HCT116 (cell line): ENCODE measurements at regions not wholly inside any gene's neighbourhood (a gene's known extent, or its start where the extent isn't known, plus 50 kb on each side); places are given as distances from the start of the nearest gene placed in this dataset.

ENCODE experiments used
- ATAC-seq: fragments of 200-7000 bp; cut with Tn5 transposase; 2 replicates; pipeline ENCODE4 v1.9.1; 2020; ENCODE audit warnings: mild to moderate bottlenecking, moderate library complexity
- BruUV-seq: library from RNA; stranded (reverse); fragments of 400-500 nt; replicated peaks from 2 replicates; lab custom pipeline; 2021; lab: Mats Ljungman, UMichigan
- CTCF ChIA-PET: fragments of 300-600 bp; sonication (Branson Sonifier 250); formaldehyde crosslinking; loops from one replicate; lab custom pipeline; 2021; ENCODE audit warnings: antibody characterized with exemption; lab: Charles Lee
- POLR2A ChIA-PET: fragments of 300-600, 350-600 bp; sonication (Branson Sonifier 250); formaldehyde crosslinking; loops from one replicate; lab custom pipeline; 2021; ENCODE audit warnings: antibody characterized with exemption; lab: Charles Lee
- RAD21 ChIA-PET, 2 experiments: fragments of 300-600 bp; sonication (Branson Sonifier 250); formaldehyde crosslinking; loops; one replicate each; lab custom pipeline; 2023; ENCODE audit warnings: low total read pairs in 2 of 2; ENCODE audit not compliant: uncharacterized antibody in 2 of 2, unreplicated experiment in 2 of 2, low non-redundant PET in 1 of 2; lab: Charles Lee
- DNase-seq: peaks from one replicate; pipeline ENCODE4 v3.0.0-alpha.2; 2010; ENCODE audit warnings: low read depth, low spot score
- H2AFZ ChIP-seq: fragments of 200-600 bp; shearing (Covaris generic), sonication (generic); 2 replicates; pipeline ENCODE4 v1.6.1; 2017; ENCODE audit warnings: low read depth, mixed run types, mixed read lengths, antibody characterized with exemption, low read length; ENCODE audit not compliant: poor library complexity, severe bottlenecking
- H3K27ac ChIP-seq: 2 replicates; pipeline ENCODE4 v1.5.1; 2012; ENCODE audit warnings: low read depth, low read length
- H3K27me3 ChIP-seq: fragments of 200-600 bp; sonication (generic); 2 replicates; pipeline ENCODE4 v1.6.1; 2016; ENCODE audit warnings: mixed run types, low read length, mixed read lengths; ENCODE audit not compliant: insufficient read depth
- H3K36me3 ChIP-seq, 2 experiments: fragments of 200-500 bp in 1 of 2; fragments of 200-600 bp in 1 of 2; sonication (Bioruptor generic) in 1 of 2; sonication (generic) in 1 of 2; 2 replicates each; pipeline versions ENCODE4 v1.5.1 to v1.6.1; 2014 to 2016; ENCODE audit warnings: low read length in 2 of 2, inconsistent platforms in 1 of 2, mixed read lengths in 1 of 2, mixed run types in 1 of 2; ENCODE audit not compliant: insufficient read depth in 2 of 2, control insufficient read depth in 1 of 2
- H3K4me1 ChIP-seq, 2 experiments: fragments of 200-600 bp in 1 of 2; sonication (generic) in 1 of 2; 2 replicates each; pipeline versions ENCODE4 v1.5.1 to v1.6.1; 2012 to 2017; ENCODE audit warnings: low read length in 2 of 2, inconsistent platforms in 1 of 2, mild to moderate bottlenecking in 1 of 2, mixed read lengths in 1 of 2, mixed run types in 1 of 2, moderate library complexity in 1 of 2; ENCODE audit not compliant: insufficient read depth in 2 of 2, control insufficient read depth in 1 of 2
- H3K4me2 ChIP-seq: fragments of 200-600 bp; sonication (generic); 2 replicates; pipeline ENCODE4 v1.6.1; 2017; ENCODE audit warnings: mixed run types, low read length, mixed read lengths
- H3K4me3 ChIP-seq, 2 experiments: fragments of 200-600 bp in 1 of 2; sonication (generic) in 1 of 2; replicated peaks in 1 of 2; 2 replicates each; pipeline ENCODE4 v1.5.1; 2011 to 2016; ENCODE audit warnings: low read length in 2 of 2, control low read depth in 1 of 2, low read depth in 1 of 2, mild to moderate bottlenecking in 1 of 2, mixed read lengths in 1 of 2, mixed run types in 1 of 2
- H3K79me2 ChIP-seq: fragments of 200-600 bp; sonication (generic); 2 replicates; pipeline ENCODE4 v1.6.1; 2017; ENCODE audit warnings: mild to moderate bottlenecking, mixed run types, low read length, moderate library complexity, mixed read lengths; ENCODE audit not compliant: insufficient read depth
- H3K9ac ChIP-seq: fragments of 200-600 bp; sonication (generic); 2 replicates; pipeline ENCODE4 v1.6.1; 2016; ENCODE audit warnings: low read length, mixed read lengths
- H3K9me2 ChIP-seq: fragments of 200-600 bp; sonication (generic), shearing (Covaris generic); 2 replicates; pipeline ENCODE4 v1.6.1; 2017; ENCODE audit warnings: mixed run types, mild to moderate bottlenecking, moderate library complexity; ENCODE audit not compliant: insufficient read depth
- H3K9me3 ChIP-seq, 2 experiments: fragments of 200-500 bp in 1 of 2; fragments of 200-600 bp in 1 of 2; sonication (Bioruptor generic) in 1 of 2; sonication (generic) in 1 of 2; 2 replicates each; pipeline ENCODE4 v1.6.1; 2014 to 2017; ENCODE audit warnings: low read length in 2 of 2, mixed read lengths in 2 of 2, inconsistent platforms in 1 of 2, low read depth in 1 of 2, mild to moderate bottlenecking in 1 of 2, mixed run types in 1 of 2, moderate library complexity in 1 of 2; ENCODE audit not compliant: control insufficient read depth in 1 of 2, insufficient read depth in 1 of 2
- H4K20me1 ChIP-seq: fragments of 200-600 bp; sonication (generic), shearing (Covaris generic); 2 replicates; pipeline ENCODE4 v1.6.1; 2017; ENCODE audit warnings: mixed run types, mild to moderate bottlenecking, moderate library complexity; ENCODE audit not compliant: insufficient read depth
- ATF3 ChIP-seq: IDR thresholded peaks from 2 replicates; pipeline ENCODE4 v1.6.1; 2012
- CBX3 ChIP-seq: IDR thresholded peaks from 2 replicates; pipeline ENCODE4 v1.6.1; 2012; ENCODE audit warnings: low read depth
- CTCF ChIP-seq, 3 experiments: fragments of 200-600 bp in 1 of 3; sonication (generic) in 1 of 3; IDR thresholded peaks in 2 of 3; conservative IDR thresholded peaks in 1 of 3; 2 replicates each; pipeline ENCODE4 v1.5.1; 2012 to 2017; ENCODE audit warnings: low read depth in 2 of 3, low read length in 2 of 3, antibody characterized with exemption in 1 of 3, borderline replicate concordance in 1 of 3, control low read depth in 1 of 3, mild to moderate bottlenecking in 1 of 3, mixed read lengths in 1 of 3, mixed run types in 1 of 3, moderate library complexity in 1 of 3; ENCODE audit not compliant: insufficient read depth in 1 of 3
- EZH2 ChIP-seq: fragments of 200-600 bp; sonication (generic); IDR thresholded peaks from 2 replicates; pipeline ENCODE4 v1.6.1; 2017; ENCODE audit warnings: antibody characterized with exemption, mixed run types
- EZH2phosphoT487 ChIP-seq: fragments of 200-600 bp; IDR thresholded peaks from 2 replicates; pipeline ENCODE4 v1.6.1; 2018; ENCODE audit warnings: antibody characterized with exemption, borderline replicate concordance
- MAX ChIP-seq: IDR thresholded peaks from 2 replicates; pipeline ENCODE4 v1.6.1; 2012
- POLR2A ChIP-seq: IDR thresholded peaks from 2 replicates; pipeline ENCODE4 v1.7.0; 2011; ENCODE audit warnings: borderline replicate concordance; ENCODE audit not compliant: insufficient read depth, insufficient read length; ENCODE audit errors: extremely low read depth
- TCF7L2 ChIP-seq: IDR thresholded peaks from 2 replicates; pipeline ENCODE4 v1.7.0; 2011; ENCODE audit warnings: borderline replicate concordance, inconsistent platforms; ENCODE audit not compliant: insufficient read depth, insufficient read length; ENCODE audit errors: extremely low read depth
- ZBTB33 ChIP-seq: IDR thresholded peaks from 2 replicates; pipeline ENCODE4 v1.6.1; 2011; ENCODE audit warnings: mild to moderate bottlenecking, low read length, moderate library complexity; ENCODE audit not compliant: insufficient replicate concordance; ENCODE audit errors: extremely low read depth
- ZNF274 ChIP-seq: fragments of 200-500 bp; sonication (Bioruptor generic); IDR thresholded peaks from 2 replicates; pipeline ENCODE4 v1.6.1; 2014; ENCODE audit warnings: mild to moderate bottlenecking, low read depth, low read length, inconsistent platforms
- intact Hi-C: fragments of 100-400 bp; cut with micrococcal nuclease; formaldehyde crosslinking; loops from 2 replicates; pipeline ENCODE4 v1.10.0; 2022

GRCh38 chr4:169841776-169842175, 84.0 kb upstream of the HPF1 start:
- Histone ChIP-seq H3K9me2 (no peaks in the 10 kb centered on the region), H3K36me3 (no peaks in the 10 kb centered on the region), H3K4me3 (no peak overlapping the region), H3K4me2 (no peak overlapping the region), H3K4me1 (no peaks in the 10 kb centered on the region), H2AFZ (no peak overlapping the region), H3K27ac (no peak overlapping the region), H3K27me3 (0 out of 2 replicates have a peak, but pooled peaks cover 3% of the 10 kb centered on the region), H3K79me2 (no peaks in the 10 kb centered on the region), H3K9me3 (no peaks in the 10 kb centered on the region), H4K20me1 (no peaks in the 10 kb centered on the region), H3K9ac (no peak overlapping the region)
- no peak for DNase-seq
- intact Hi-C loops, result no loop called here
- ChIA-PET RAD21 (no interaction called here), CTCF (no interaction called here), POLR2A (no interaction called here)
- ATAC-seq, result no peak
- TF ChIP-seq MAX (no peak), POLR2A (no peak), EZH2phosphoT487 (no peak), ZBTB33 (no peak), ATF3 (no peak), TCF7L2 (no peak), ZNF274 (no peak), EZH2 (no peak), CBX3 (no peak), CTCF (IDR thresholded peaks at IDR 0.05 in 2 of 3, conservative IDR thresholded peaks at IDR 0.05 in 1 of 3; ENCODE audit: borderline replicate concordance in 1 of 3, insufficient read depth in 1 of 3, low read depth in 2 of 3, low read length in 2 of 3) (no peak)
- BruUV-seq, result no TSS peak
